Keratinocyte (primary cell): ENCODE measurements at regions not wholly inside any gene's neighbourhood (a gene's known extent, or its start where the extent isn't known, plus 50 kb on each side); places are given as distances from the start of the nearest gene placed in this dataset.

ENCODE experiments used
- DNase-seq: peaks from one replicate; pipeline ENCODE4 v3.0.0-alpha.2; 2011; ENCODE audit warnings: low read depth, missing footprints, low spot score
- FAIRE-seq: peaks from 2 replicates; lab custom pipeline; 2011; peaks lifted over from hg19 to GRCh38; lab: Jason Lieb, UNC
- H2AFZ ChIP-seq: 2 replicates; pipeline ENCODE4 v1.6.0; 2012; ENCODE audit warnings: low read length, control low read depth, inconsistent platforms; ENCODE audit not compliant: control insufficient read depth
- H3K27ac ChIP-seq: 2 replicates; pipeline ENCODE4 v1.5.1; 2011; ENCODE audit warnings: low read length; ENCODE audit not compliant: control insufficient read depth, insufficient read depth
- H3K27me3 ChIP-seq: 3 replicates; pipeline ENCODE4 v1.6.0; 2011; ENCODE audit warnings: low read length; ENCODE audit not compliant: control insufficient read depth, insufficient read depth; ENCODE audit errors: extremely low read depth
- H3K36me3 ChIP-seq, 2 experiments: 2 replicates in 1 of 2; 3 replicates in 1 of 2; pipeline ENCODE4 v1.5.1; 2011; ENCODE audit warnings: low read length in 2 of 2, mild to moderate bottlenecking in 1 of 2; ENCODE audit not compliant: control insufficient read depth in 2 of 2, insufficient read depth in 2 of 2; ENCODE audit errors: extremely low read depth in 1 of 2
- H3K4me1 ChIP-seq: 3 replicates; pipeline ENCODE4 v1.5.1; 2011; ENCODE audit warnings: low read length; ENCODE audit not compliant: control insufficient read depth, insufficient read depth; ENCODE audit errors: extremely low read depth
- H3K4me2 ChIP-seq: 3 replicates; pipeline ENCODE4 v1.6.0; 2011; ENCODE audit warnings: low read depth, low read length; ENCODE audit not compliant: control insufficient read depth, insufficient read depth; ENCODE audit errors: extremely low read depth
- H3K4me3 ChIP-seq, 3 experiments: fragments of 200-600 bp in 1 of 3; sonication (generic) in 1 of 3; 2 replicates in 2 of 3; 3 replicates in 1 of 3; pipeline ENCODE4 v1.5.1; 2011 to 2016; ENCODE audit warnings: low read length in 3 of 3, mild to moderate bottlenecking in 3 of 3, control low read depth in 2 of 3, inconsistent platforms in 1 of 3, low read depth in 1 of 3, mixed read lengths in 1 of 3, mixed run types in 1 of 3, moderate library complexity in 1 of 3; ENCODE audit not compliant: control insufficient read depth in 2 of 3, insufficient read depth in 2 of 3; ENCODE audit errors: extremely low read depth in 1 of 3
- H3K79me2 ChIP-seq: 2 replicates; pipeline ENCODE4 v1.6.0; 2012; ENCODE audit warnings: low read length; ENCODE audit not compliant: control insufficient read depth, insufficient read depth
- H3K9ac ChIP-seq: 3 replicates; pipeline ENCODE4 v1.6.0; 2011; ENCODE audit warnings: low read length; ENCODE audit not compliant: control insufficient read depth, insufficient read depth; ENCODE audit errors: extremely low read depth
- H3K9me1 ChIP-seq: 3 replicates; pipeline ENCODE4 v1.6.0; 2011; ENCODE audit warnings: low read length; ENCODE audit not compliant: control insufficient read depth, insufficient read depth; ENCODE audit errors: extremely low read depth
- H3K9me3 ChIP-seq: 2 replicates; pipeline ENCODE4 v1.5.1; 2012; ENCODE audit warnings: low read depth, low read length; ENCODE audit not compliant: control insufficient read depth
- H4K20me1 ChIP-seq: 3 replicates; pipeline ENCODE4 v1.6.0; 2011; ENCODE audit warnings: low read length; ENCODE audit not compliant: control insufficient read depth, insufficient read depth; ENCODE audit errors: extremely low read depth
- EZH2 ChIP-seq: IDR thresholded peaks from one replicate; pipeline ENCODE4 v1.6.1; 2012; ENCODE audit warnings: inconsistent platforms, mild to moderate bottlenecking, low read length, moderate library complexity
- dilution Hi-C: fragments of 300-500 bp; cut with MboI; formaldehyde crosslinking; loops from one replicate; pipeline ENCODE4 v1.7.0; 2020; ENCODE audit warnings: low sequenced_read_pairs; ENCODE audit not compliant: extremely low pct_ligation_motif_present
- TF ChIP-seq, protein P1 (sequence below), 3 experiments: IDR thresholded peaks in 1 of 3; conservative IDR thresholded peaks in 1 of 3; optimal IDR thresholded peaks in 1 of 3; 2 replicates in 2 of 3; 3 replicates in 1 of 3; pipeline versions ENCODE3 to v1.5.1; 2011; ENCODE audit warnings: low read length in 3 of 3, mild to moderate bottlenecking in 3 of 3, moderate library complexity in 2 of 3, control low read depth in 1 of 3, inconsistent platforms in 1 of 3; ENCODE audit not compliant: insufficient read depth in 2 of 3; ENCODE audit errors: extremely low read depth in 1 of 3

DNA sequence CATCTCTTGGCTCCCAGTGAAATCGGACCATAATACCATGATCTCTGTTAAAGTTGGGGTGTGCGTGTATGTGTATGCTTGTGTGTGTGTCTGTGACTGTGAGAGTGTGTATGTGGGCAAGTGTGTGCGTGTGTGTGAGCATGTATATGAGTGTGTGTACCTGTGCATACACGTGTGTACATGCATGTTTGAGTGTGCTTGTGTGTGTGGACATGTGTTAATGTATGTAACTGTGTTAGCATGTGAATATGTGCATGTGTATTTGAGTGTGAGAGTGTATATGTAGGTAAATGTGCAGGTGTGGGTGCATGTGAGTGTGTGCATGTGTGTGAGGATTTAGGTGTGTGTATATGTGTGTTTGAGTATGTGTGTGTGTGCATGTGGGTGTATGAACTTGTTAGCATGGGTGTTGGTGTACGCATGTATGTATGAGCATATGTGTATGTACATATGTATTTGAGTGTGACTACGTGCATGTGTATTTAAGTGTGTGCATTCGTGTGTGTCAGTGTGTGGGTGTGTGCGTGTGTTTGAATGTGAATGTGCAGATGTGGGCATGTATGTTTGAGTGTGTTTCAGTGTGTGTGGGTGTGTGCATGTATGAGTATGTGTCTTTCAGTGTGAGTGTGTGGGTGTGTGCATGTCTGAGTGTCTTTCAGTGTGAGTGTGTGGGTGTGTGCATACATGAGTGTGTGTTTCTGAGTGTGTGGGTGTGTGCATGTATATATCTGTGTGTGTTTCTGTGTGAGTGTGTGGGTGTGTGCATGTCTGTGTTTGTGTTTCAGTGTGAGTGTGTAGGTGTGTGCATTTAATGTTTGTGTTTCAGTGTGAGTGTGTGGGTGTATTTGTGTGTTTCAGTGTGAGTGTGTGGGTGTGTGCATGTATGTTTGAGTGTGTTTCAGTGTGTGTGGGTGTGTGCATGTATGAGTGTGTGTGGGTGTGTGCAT is 183.2 kb downstream of the SOX9 start:
- Histone ChIP-seq H3K79me2 (no peaks in the 10 kb centered on the region), H3K27me3 (peaks cover 14% of the 10 kb centered on the region), H3K9me1 (no peaks in the 10 kb centered on the region), H3K4me1 (no peaks in the 10 kb centered on the region), H3K27ac (no peak overlapping the region), H3K4me2 (no peak overlapping the region), H3K4me3 (no peak overlapping the region), H3K9ac (no peak overlapping the region), H2AFZ (no peak overlapping the region), H3K9me3 (no peaks in the 10 kb centered on the region), H3K36me3 (no peaks in the 10 kb centered on the region), H4K20me1 (no peaks in the 10 kb centered on the region)
- no peak for DNase-seq
- no peak for FAIRE-seq
- dilution Hi-C loops = no loop called here
- TF ChIP-seq, protein P1, sequence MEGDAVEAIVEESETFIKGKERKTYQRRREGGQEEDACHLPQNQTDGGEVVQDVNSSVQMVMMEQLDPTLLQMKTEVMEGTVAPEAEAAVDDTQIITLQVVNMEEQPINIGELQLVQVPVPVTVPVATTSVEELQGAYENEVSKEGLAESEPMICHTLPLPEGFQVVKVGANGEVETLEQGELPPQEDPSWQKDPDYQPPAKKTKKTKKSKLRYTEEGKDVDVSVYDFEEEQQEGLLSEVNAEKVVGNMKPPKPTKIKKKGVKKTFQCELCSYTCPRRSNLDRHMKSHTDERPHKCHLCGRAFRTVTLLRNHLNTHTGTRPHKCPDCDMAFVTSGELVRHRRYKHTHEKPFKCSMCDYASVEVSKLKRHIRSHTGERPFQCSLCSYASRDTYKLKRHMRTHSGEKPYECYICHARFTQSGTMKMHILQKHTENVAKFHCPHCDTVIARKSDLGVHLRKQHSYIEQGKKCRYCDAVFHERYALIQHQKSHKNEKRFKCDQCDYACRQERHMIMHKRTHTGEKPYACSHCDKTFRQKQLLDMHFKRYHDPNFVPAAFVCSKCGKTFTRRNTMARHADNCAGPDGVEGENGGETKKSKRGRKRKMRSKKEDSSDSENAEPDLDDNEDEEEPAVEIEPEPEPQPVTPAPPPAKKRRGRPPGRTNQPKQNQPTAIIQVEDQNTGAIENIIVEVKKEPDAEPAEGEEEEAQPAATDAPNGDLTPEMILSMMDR (optimal IDR thresholded peaks at IDR 0.05 in 1 of 3, IDR thresholded peaks at IDR 0.05 in 1 of 3, conservative IDR thresholded peaks at IDR 0.05 in 1 of 3; ENCODE audit: extremely low read depth in 1 of 3, insufficient read depth in 2 of 3, low read length in 3 of 3) = no peak
- TF ChIP-seq EZH2 = no peak

DNA sequence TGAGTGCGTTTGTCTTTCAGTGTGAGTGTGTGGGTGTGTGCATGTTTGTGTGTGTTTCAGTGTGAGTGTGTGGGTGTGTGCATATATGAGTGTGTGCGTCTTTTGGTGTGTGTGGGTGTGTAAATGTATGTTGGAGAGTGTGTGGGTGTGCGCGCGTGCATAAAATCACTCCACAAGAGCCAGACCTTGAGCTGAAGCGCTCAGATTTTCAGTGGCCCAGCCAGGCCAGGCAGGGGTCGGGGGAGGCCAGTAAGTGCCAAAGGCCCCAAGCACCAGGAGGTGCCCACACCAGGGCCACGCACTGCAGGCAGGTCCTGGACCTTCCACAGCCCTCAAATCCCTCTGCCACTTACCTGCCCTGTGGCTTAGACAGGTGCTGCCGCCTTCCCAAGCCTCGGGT is 184.0 kb downstream of the SOX9 start:
- Histone ChIP-seq H2AFZ (no peak overlapping the region), H3K79me2 (no peaks in the 10 kb centered on the region), H3K4me1 (no peaks in the 10 kb centered on the region), H4K20me1 (no peaks in the 10 kb centered on the region), H3K36me3 (no peaks in the 10 kb centered on the region), H3K27me3 (peaks cover 16% of the 10 kb centered on the region), H3K9ac (no peak overlapping the region), H3K4me3 (no peak overlapping the region), H3K4me2 (no peak overlapping the region), H3K27ac (no peak overlapping the region), H3K9me1 (no peaks in the 10 kb centered on the region), H3K9me3 (no peaks in the 10 kb centered on the region)
- no peak for TF ChIP-seq EZH2
- TF ChIP-seq, protein P1 (optimal IDR thresholded peaks at IDR 0.05 in 1 of 3, IDR thresholded peaks at IDR 0.05 in 1 of 3, conservative IDR thresholded peaks at IDR 0.05 in 1 of 3; ENCODE audit: extremely low read depth in 1 of 3, insufficient read depth in 2 of 3, low read length in 3 of 3) = no peak
- dilution Hi-C loops = no loop called here
- FAIRE-seq (no peak), DNase-seq (no peak)
